DOHH2 (cell line): ENCODE measurements at regions not wholly inside any gene's neighbourhood (a gene's known extent, or its start where the extent isn't known, plus 50 kb on each side); places are given as distances from the start of the nearest gene placed in this dataset.

ENCODE experiments used
- H3F3A ChIP-seq: fragments of 200-600 bp; sonication (generic), shearing (Covaris generic); 2 replicates; pipeline ENCODE4 v1.6.0; 2016; ENCODE audit warnings: antibody characterized with exemption, mild to moderate bottlenecking; ENCODE audit not compliant: control insufficient read depth, insufficient read depth
- H3K27ac ChIP-seq: fragments of 200-600 bp; sonication (generic); 2 replicates; pipeline ENCODE4 v1.5.1; 2014; ENCODE audit warnings: low read depth, mild to moderate bottlenecking, low read length, moderate library complexity
- H3K27me3 ChIP-seq: fragments of 200-600 bp; sonication (generic); 2 replicates; pipeline ENCODE4 v1.6.1; 2014; ENCODE audit warnings: mild to moderate bottlenecking, low read length, mixed read lengths; ENCODE audit not compliant: control insufficient read depth
- H3K36me3 ChIP-seq: fragments of 200-600 bp; sonication (generic); 2 replicates; pipeline ENCODE4 v1.6.1; 2014; ENCODE audit warnings: mild to moderate bottlenecking, low read length, moderate library complexity, mixed read lengths; ENCODE audit not compliant: control insufficient read depth
- H3K4me1 ChIP-seq: fragments of 200-600 bp; sonication (generic); 2 replicates; pipeline ENCODE4 v1.6.1; 2014; ENCODE audit warnings: mild to moderate bottlenecking, low read length, mixed read lengths; ENCODE audit not compliant: control insufficient read depth
- H3K4me2 ChIP-seq: fragments of 200-600 bp; sonication (generic); 2 replicates; pipeline ENCODE4 v1.6.0; 2014; ENCODE audit warnings: mild to moderate bottlenecking, low read length, moderate library complexity
- H3K4me3 ChIP-seq: fragments of 200-600 bp; sonication (generic); 2 replicates; pipeline ENCODE4 v1.5.1; 2014; ENCODE audit warnings: mild to moderate bottlenecking, low read length, mixed read lengths
- H3K79me2 ChIP-seq: fragments of 200-600 bp; sonication (generic); 2 replicates; pipeline ENCODE4 v1.6.1; 2014; ENCODE audit warnings: mild to moderate bottlenecking, low read length, mixed read lengths; ENCODE audit not compliant: control insufficient read depth
- H3K9me2 ChIP-seq: fragments of 200-600 bp; sonication (generic); replicated peaks from 2 replicates; pipeline ENCODE4 v1.6.1; 2014; ENCODE audit warnings: mild to moderate bottlenecking, low read length, mixed read lengths; ENCODE audit not compliant: control insufficient read depth
- H3K9me3 ChIP-seq: fragments of 200-600 bp; sonication (generic); 2 replicates; pipeline ENCODE4 v1.6.1; 2014; ENCODE audit warnings: antibody characterized with exemption, low read length, mixed read lengths; ENCODE audit not compliant: control insufficient read depth, insufficient read depth
- H4K20me1 ChIP-seq: fragments of 200-600 bp; sonication (generic); 2 replicates; pipeline ENCODE4 v1.6.0; 2014; ENCODE audit warnings: low read depth, mild to moderate bottlenecking, antibody characterized with exemption, low read length, moderate library complexity; ENCODE audit not compliant: control insufficient read depth, insufficient read depth
- EZH2phosphoT487 ChIP-seq: fragments of 200-600 bp; sonication (generic); IDR thresholded peaks from 2 replicates; pipeline ENCODE4 v1.6.1; 2017; ENCODE audit warnings: borderline replicate concordance, mild to moderate bottlenecking, antibody characterized with exemption, low read length, moderate library complexity, mixed read lengths
- TF ChIP-seq, protein P1 (sequence below): fragments of 200-600 bp; sonication (generic); IDR thresholded peaks from one replicate; pipeline ENCODE4 v1.5.1; 2014; ENCODE audit warnings: antibody characterized with exemption, mild to moderate bottlenecking, low read depth, low read length; ENCODE audit not compliant: poor library complexity, severe bottlenecking

DNA sequence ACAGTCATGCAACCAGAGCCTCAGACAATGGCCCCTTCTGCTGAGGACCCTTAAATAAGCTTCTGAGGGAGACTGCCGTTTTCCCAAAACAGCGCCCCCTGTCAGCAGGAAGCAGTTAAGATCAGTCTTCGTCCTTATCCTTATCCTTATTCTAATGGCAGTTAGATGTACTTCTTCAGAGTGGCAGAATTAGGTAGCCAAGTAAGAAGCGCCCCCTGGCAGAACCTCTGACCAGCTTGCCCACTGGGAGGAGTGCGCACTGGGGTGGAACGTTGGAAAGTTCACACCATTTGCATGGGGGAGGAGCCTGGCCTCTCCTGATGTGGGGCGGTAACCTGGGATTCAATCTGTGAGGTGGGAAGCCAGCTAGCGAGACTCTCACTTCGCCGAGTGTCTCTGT lies 133.6 kb upstream of the QRFPR start:
- Histone ChIP-seq H3K4me3 (no peak overlapping the region), H3K4me2 (no peak overlapping the region), H4K20me1 (no peaks in the 10 kb centered on the region), H3K9me3 (no peaks in the 10 kb centered on the region), H3K9me2 (no peaks in the 10 kb centered on the region), H3K36me3 (no peaks in the 10 kb centered on the region), H3K27me3 (no peaks in the 10 kb centered on the region), H3K4me1 (no peaks in the 10 kb centered on the region), H3K27ac (no peak overlapping the region), H3K79me2 (no peaks in the 10 kb centered on the region), H3F3A (no peaks in the 10 kb centered on the region)
- no peak for TF ChIP-seq EZH2phosphoT487
- TF ChIP-seq, protein P1, sequence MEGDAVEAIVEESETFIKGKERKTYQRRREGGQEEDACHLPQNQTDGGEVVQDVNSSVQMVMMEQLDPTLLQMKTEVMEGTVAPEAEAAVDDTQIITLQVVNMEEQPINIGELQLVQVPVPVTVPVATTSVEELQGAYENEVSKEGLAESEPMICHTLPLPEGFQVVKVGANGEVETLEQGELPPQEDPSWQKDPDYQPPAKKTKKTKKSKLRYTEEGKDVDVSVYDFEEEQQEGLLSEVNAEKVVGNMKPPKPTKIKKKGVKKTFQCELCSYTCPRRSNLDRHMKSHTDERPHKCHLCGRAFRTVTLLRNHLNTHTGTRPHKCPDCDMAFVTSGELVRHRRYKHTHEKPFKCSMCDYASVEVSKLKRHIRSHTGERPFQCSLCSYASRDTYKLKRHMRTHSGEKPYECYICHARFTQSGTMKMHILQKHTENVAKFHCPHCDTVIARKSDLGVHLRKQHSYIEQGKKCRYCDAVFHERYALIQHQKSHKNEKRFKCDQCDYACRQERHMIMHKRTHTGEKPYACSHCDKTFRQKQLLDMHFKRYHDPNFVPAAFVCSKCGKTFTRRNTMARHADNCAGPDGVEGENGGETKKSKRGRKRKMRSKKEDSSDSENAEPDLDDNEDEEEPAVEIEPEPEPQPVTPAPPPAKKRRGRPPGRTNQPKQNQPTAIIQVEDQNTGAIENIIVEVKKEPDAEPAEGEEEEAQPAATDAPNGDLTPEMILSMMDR = peak; percentile 48

DNA sequence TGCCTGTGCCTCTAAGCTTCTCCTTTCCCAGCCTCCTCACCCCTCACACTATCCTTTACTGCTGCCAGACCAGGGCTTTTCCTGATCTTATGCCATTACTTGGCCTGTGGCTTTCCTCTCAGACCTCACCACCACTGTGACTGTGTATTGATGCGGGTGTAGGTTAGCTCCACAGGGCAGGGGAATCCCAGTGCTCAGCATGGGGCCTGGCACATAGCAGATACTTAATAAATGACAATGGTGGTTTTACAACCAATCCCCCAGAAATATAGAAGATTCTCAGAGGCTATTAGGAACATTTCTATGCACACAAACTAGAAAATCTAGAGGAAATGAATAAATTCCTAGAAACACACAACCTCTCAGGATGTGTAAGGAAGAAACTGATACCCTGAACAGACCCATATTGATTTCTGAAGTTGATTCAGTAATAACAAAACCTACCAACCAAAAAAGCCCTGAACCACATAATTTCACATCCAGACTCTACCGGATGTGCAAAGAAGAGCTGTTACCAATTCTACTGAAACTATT lies 129.6 kb upstream of the QRFPR start:
- H3K79me2 ChIP-seq = no peaks in the 10 kb centered on the region
- H3K9me3 ChIP-seq = no peaks in the 10 kb centered on the region
- H3K27me3 ChIP-seq = no peaks in the 10 kb centered on the region

GRCh38 chr4:121485190-121485804 lies 104.5 kb upstream of the QRFPR start:
- no peaks in the 10 kb centered on the region for H3K9me2 ChIP-seq
- H3K4me1 ChIP-seq = no peaks in the 10 kb centered on the region
- no peak for TF ChIP-seq EZH2phosphoT487
- TF ChIP-seq, protein P1 = no peak
- H3K79me2 ChIP-seq = no peaks in the 10 kb centered on the region
- no peaks in the 10 kb centered on the region for H4K20me1 ChIP-seq
- H3K36me3 ChIP-seq = no peaks in the 10 kb centered on the region
- H3K4me2 ChIP-seq = no peak overlapping the region
- H3K27ac ChIP-seq = no peak overlapping the region
- H3K9me3 ChIP-seq = no peaks in the 10 kb centered on the region
- no peak overlapping the region for H3K4me3 ChIP-seq
- H3F3A ChIP-seq = no peaks in the 10 kb centered on the region
- H3K27me3 ChIP-seq = no peaks in the 10 kb centered on the region

More for the DNA sequence above, 129.6 kb upstream of the QRFPR start:
- no peak overlapping the region for H3K4me3 ChIP-seq
- no peaks in the 10 kb centered on the region for H3K4me1 ChIP-seq
- no peak overlapping the region for H3K4me2 ChIP-seq
- H3F3A ChIP-seq = no peaks in the 10 kb centered on the region
- no peaks in the 10 kb centered on the region for H3K36me3 ChIP-seq
- no peaks in the 10 kb centered on the region for H3K9me2 ChIP-seq
- no peak overlapping the region for H3K27ac ChIP-seq
- H4K20me1 ChIP-seq = no peaks in the 10 kb centered on the region
- no peak for TF ChIP-seq EZH2phosphoT487
- TF ChIP-seq, protein P1 = no peak
